SU-DHL-6 (cell line): ENCODE measurements at regions not wholly inside any gene's neighbourhood (a gene's known extent, or its start where the extent isn't known, plus 50 kb on each side); places are given as distances from the start of the nearest gene placed in this dataset.

Experiments used
- H2AFZ ChIP-seq: fragments of 200-600 bp; sonication (generic); 2 replicates; pipeline ENCODE4 v1.6.1; 2014; ENCODE audit warnings: low read depth, mild to moderate bottlenecking, moderate library complexity, mixed read lengths, antibody characterized with exemption, low read length; ENCODE audit not compliant: severe bottlenecking
- H3F3A ChIP-seq: fragments of 200-600 bp; shearing (Covaris generic); 2 replicates; pipeline ENCODE4 v1.6.0; 2016; ENCODE audit warnings: antibody characterized with exemption, mild to moderate bottlenecking; ENCODE audit not compliant: insufficient read depth
- H3K27ac ChIP-seq: fragments of 200-600 bp; sonication (generic); 2 replicates; pipeline ENCODE4 v1.5.1; 2016; ENCODE audit warnings: low read depth, mild to moderate bottlenecking, low read length, moderate library complexity, mixed read lengths
- H3K27me3 ChIP-seq: fragments of 200-600 bp; sonication (generic), shearing (Covaris generic); 2 replicates; pipeline ENCODE4 v1.6.0; 2014; ENCODE audit warnings: mild to moderate bottlenecking, low read length
- H3K36me3 ChIP-seq: fragments of 200-600 bp; sonication (generic); 2 replicates; pipeline ENCODE4 v1.6.1; 2014; ENCODE audit warnings: mild to moderate bottlenecking, low read length, mixed read lengths
- H3K4me2 ChIP-seq: fragments of 300-600, 200-600 bp; shearing (Covaris generic), sonication (generic); 2 replicates; pipeline ENCODE4 v1.6.0; 2014; ENCODE audit warnings: low read length, low read depth, mild to moderate bottlenecking; ENCODE audit not compliant: poor library complexity, severe bottlenecking
- H3K4me3 ChIP-seq: fragments of 200-600 bp; sonication (generic); 2 replicates; pipeline ENCODE4 v1.5.1; 2014; ENCODE audit warnings: antibody characterized with exemption, low read length, mild to moderate bottlenecking, mixed read lengths; ENCODE audit not compliant: insufficient read depth, poor library complexity, severe bottlenecking
- H3K79me2 ChIP-seq: fragments of 200-600 bp; sonication (generic); 2 replicates; pipeline ENCODE4 v1.6.1; 2014; ENCODE audit warnings: mild to moderate bottlenecking, low read length, moderate library complexity; ENCODE audit not compliant: insufficient read depth
- H3K9ac ChIP-seq: fragments of 200-600 bp; sonication (generic); 2 replicates; pipeline ENCODE4 v1.7.0; 2014; ENCODE audit warnings: mild to moderate bottlenecking, low read length
- H3K9me2 ChIP-seq: fragments of 200-600 bp; sonication (generic); replicated peaks from 2 replicates; pipeline ENCODE4 v1.6.1; 2014; ENCODE audit warnings: low read length; ENCODE audit not compliant: insufficient read depth
- H3K9me3 ChIP-seq: fragments of 200-600 bp; sonication (generic); 2 replicates; pipeline ENCODE4 v1.6.1; 2014; ENCODE audit warnings: low read length, mixed read lengths; ENCODE audit not compliant: insufficient read depth
- H4K20me1 ChIP-seq: fragments of 200-600 bp; sonication (generic); 2 replicates; pipeline ENCODE4 v1.6.1; 2014; ENCODE audit warnings: low read depth, mild to moderate bottlenecking, antibody characterized with exemption, low read length, moderate library complexity, mixed read lengths
- CTCF ChIP-seq: fragments of 200-600 bp; sonication (generic); IDR thresholded peaks from one replicate; pipeline ENCODE4 v1.5.1; 2017; ENCODE audit warnings: antibody characterized with exemption, mild to moderate bottlenecking, low read length, moderate library complexity; ENCODE audit not compliant: insufficient read depth, poor library complexity, severe bottlenecking
- EZH2phosphoT487 ChIP-seq: fragments of 200-600 bp; sonication (generic), shearing (Covaris generic); conservative IDR thresholded peaks from 2 replicates; pipeline ENCODE4 v1.6.1; 2018; ENCODE audit warnings: mild to moderate bottlenecking, antibody characterized with exemption, low read length, moderate library complexity, mixed read lengths

- Histone ChIP-seq H3K36me3 (no peaks in the 10 kb centered on the region), H2AFZ (no peak overlapping the region), H3K4me3 (no peak overlapping the region), H3K9me3 (no peaks in the 10 kb centered on the region), H3K27ac (no peak overlapping the region), H3K27me3 (no peaks in the 10 kb centered on the region), H3F3A (no peaks in the 10 kb centered on the region), H3K9me2 (no peaks in the 10 kb centered on the region), H3K4me2 (no peak overlapping the region), H3K9ac (no peak overlapping the region), H3K79me2 (no peaks in the 10 kb centered on the region), H4K20me1 (no peaks in the 10 kb centered on the region)
- TF ChIP-seq EZH2phosphoT487 (no peak), CTCF (no peak)
Observed at GRCh38 chr2:67479261-67479660, 82.1 kb downstream of the ETAA1 start.

GRCh38 chr2:67485431-67485830 lies 88.3 kb downstream of the ETAA1 start:
- no peak overlapping the region for H2AFZ ChIP-seq
- no peaks in the 10 kb centered on the region for H3K9me2 ChIP-seq
- H3F3A ChIP-seq, result no peaks in the 10 kb centered on the region
- 0 out of 2 replicates have a peak, but pooled peaks cover 2% of the 10 kb centered on the region for H3K27me3 ChIP-seq
- TF ChIP-seq CTCF (no peak), EZH2phosphoT487 (no peak)
- no peak overlapping the region for H3K9ac ChIP-seq
- no peaks in the 10 kb centered on the region for H3K79me2 ChIP-seq
- H3K4me2 ChIP-seq, result no peak overlapping the region
- H3K9me3 ChIP-seq, result no peaks in the 10 kb centered on the region
- no peaks in the 10 kb centered on the region for H4K20me1 ChIP-seq
- H3K36me3 ChIP-seq, result no peaks in the 10 kb centered on the region
- H3K4me3 ChIP-seq, result no peak overlapping the region
- no peak overlapping the region for H3K27ac ChIP-seq

- no peaks in the 10 kb centered on the region for H4K20me1 ChIP-seq
- no peak overlapping the region for H3K9ac ChIP-seq
- H3K79me2 ChIP-seq, result no peaks in the 10 kb centered on the region
- no peak overlapping the region for H3K4me2 ChIP-seq
- 0 out of 2 replicates have a peak, but pooled peaks cover 2% of the 10 kb centered on the region for H3K27me3 ChIP-seq
- H3K4me3 ChIP-seq, result no peak overlapping the region
- TF ChIP-seq CTCF (no peak), EZH2phosphoT487 (no peak)
- H3K27ac ChIP-seq, result no peak overlapping the region
- H3K36me3 ChIP-seq, result no peaks in the 10 kb centered on the region
- H3F3A ChIP-seq, result no peaks in the 10 kb centered on the region
- no peaks in the 10 kb centered on the region for H3K9me3 ChIP-seq
- H2AFZ ChIP-seq, result no peak overlapping the region
- H3K9me2 ChIP-seq, result no peaks in the 10 kb centered on the region
Observed at GRCh38 chr2:67486041-67486796, 89.1 kb downstream of the ETAA1 start.
